ENCODE measurements at regions not wholly inside any gene's neighbourhood (a gene's known extent, or its start where the extent isn't known, plus 50 kb on each side); places are given as distances from the start of the nearest gene placed in this dataset.

DNA sequence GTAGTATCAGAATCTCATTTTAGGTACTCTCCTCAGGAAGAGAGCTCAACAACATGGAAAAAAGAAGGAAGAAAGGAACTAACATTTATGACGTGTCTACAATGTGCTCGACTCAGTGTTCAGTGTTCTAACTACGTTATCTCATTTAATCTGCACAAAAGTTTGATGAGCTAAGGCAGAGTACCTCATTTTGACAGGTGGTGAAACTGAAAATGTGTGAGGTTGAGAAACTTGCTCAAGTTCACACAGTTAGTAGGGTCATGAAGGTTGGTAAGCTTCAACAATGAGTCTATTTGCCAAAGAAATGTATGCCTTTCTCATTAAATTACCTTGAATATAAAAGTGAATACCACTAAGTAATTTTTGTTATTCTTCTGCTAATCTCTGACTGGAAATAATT is 165.1 kb downstream of the CAAP1 start:
- Mint-ChIP-seq H3K36me3 (ENCODE audit: insufficient read depth, unreplicated experiment) (no peaks in the 10 kb centered on the region), H3K27me3 (ENCODE audit: insufficient read depth, unreplicated experiment) (peaks cover 29% of the 10 kb centered on the region), H3K4me1 (ENCODE audit: insufficient read depth, unreplicated experiment) (no peaks in the 10 kb centered on the region), H3K9me3 (ENCODE audit: unreplicated experiment) (peaks cover 2% of the 10 kb centered on the region), H3K4me3 (ENCODE audit: unreplicated experiment) (no peak overlapping the region), H3K27ac (ENCODE audit: low read depth, unreplicated experiment) (no peak overlapping the region)
- ChIA-PET POLR2A (interaction anchor here (0.7 kb wide), 1 partner anchor 75 kb away, joined by 3 read pairs; no protein-coding TSS in a partner anchor), CTCF (no interaction called here)
- intact Hi-C loops (cut with micrococcal nuclease) = no loop called here
- TF ChIP-seq, protein P1, sequence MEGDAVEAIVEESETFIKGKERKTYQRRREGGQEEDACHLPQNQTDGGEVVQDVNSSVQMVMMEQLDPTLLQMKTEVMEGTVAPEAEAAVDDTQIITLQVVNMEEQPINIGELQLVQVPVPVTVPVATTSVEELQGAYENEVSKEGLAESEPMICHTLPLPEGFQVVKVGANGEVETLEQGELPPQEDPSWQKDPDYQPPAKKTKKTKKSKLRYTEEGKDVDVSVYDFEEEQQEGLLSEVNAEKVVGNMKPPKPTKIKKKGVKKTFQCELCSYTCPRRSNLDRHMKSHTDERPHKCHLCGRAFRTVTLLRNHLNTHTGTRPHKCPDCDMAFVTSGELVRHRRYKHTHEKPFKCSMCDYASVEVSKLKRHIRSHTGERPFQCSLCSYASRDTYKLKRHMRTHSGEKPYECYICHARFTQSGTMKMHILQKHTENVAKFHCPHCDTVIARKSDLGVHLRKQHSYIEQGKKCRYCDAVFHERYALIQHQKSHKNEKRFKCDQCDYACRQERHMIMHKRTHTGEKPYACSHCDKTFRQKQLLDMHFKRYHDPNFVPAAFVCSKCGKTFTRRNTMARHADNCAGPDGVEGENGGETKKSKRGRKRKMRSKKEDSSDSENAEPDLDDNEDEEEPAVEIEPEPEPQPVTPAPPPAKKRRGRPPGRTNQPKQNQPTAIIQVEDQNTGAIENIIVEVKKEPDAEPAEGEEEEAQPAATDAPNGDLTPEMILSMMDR (IDR thresholded peaks at IDR 0.05; ENCODE audit: unreplicated experiment) = no peak
- no TSS peak for BruUV-seq (replicated peaks)
- no peak for DNase-seq (ENCODE audit: unreplicated experiment)

DNA sequence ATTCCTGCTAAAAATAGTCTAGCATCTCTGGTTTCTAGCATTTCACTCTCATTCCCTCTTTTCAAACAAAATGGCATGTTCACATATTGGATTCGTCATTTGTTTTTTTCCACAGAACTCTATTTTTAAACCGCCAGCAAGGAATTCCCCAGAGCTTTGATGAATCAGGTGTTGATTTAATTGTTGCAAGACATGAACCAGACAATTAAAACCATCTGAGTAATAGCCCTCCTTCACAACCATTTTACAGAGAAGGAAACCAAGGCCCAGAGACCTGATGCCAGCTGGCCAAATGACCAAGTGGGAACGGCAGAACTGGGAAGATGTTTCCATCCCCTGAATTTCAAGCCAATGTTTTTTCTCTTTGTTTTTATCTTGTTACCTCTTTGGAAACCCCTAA is 167.0 kb downstream of the CAAP1 start:
- H3K4me1 Mint-ChIP-seq (ENCODE audit: insufficient read depth, unreplicated experiment) = no peaks in the 10 kb centered on the region
- H3K27ac Mint-ChIP-seq (ENCODE audit: low read depth, unreplicated experiment) = no peak overlapping the region
- ChIA-PET POLR2A (no interaction called here), CTCF (no interaction called here)
- H3K36me3 Mint-ChIP-seq (ENCODE audit: insufficient read depth, unreplicated experiment) = peaks cover 6% of the 10 kb centered on the region
- peaks cover 46% of the 10 kb centered on the region for H3K27me3 Mint-ChIP-seq (ENCODE audit: insufficient read depth, unreplicated experiment)
- TF ChIP-seq, protein P1 (IDR thresholded peaks at IDR 0.05; ENCODE audit: unreplicated experiment) = no peak
- peak; percentile 42 for DNase-seq (ENCODE audit: unreplicated experiment)
- H3K4me3 Mint-ChIP-seq (ENCODE audit: unreplicated experiment) = no peak overlapping the region
- intact Hi-C loops (cut with micrococcal nuclease) = no loop called here
- no peaks in the 10 kb centered on the region for H3K9me3 Mint-ChIP-seq (ENCODE audit: unreplicated experiment)
- BruUV-seq (replicated peaks) = no TSS peak

DNA sequence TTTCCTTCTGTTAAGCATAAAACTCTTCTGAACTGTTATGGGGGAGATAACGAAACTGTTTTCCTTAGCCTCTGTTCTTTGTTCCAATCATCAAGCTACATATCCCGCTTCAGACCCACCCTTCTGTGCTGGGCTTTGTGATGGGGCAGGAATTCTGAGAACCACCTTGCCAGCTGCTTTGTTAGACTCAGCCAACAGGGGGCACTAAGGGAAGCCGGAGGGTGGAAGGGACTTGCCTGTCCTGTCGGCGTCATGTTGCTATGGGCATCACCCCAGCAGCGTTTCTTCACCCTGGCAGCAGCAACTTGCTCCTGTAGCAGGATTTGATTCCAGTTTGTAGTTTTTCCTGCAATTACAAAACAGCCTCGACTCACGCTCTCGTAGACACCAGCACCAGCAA is 169.1 kb downstream of the CAAP1 start:
- no peak overlapping the region for H3K27ac Mint-ChIP-seq (ENCODE audit: low read depth, unreplicated experiment)
- TF ChIP-seq, protein P1 (IDR thresholded peaks at IDR 0.05; ENCODE audit: unreplicated experiment) = peak; percentile 48
- H3K27me3 Mint-ChIP-seq (ENCODE audit: insufficient read depth, unreplicated experiment) = peaks cover 64% of the 10 kb centered on the region
- H3K36me3 Mint-ChIP-seq (ENCODE audit: insufficient read depth, unreplicated experiment) = peaks cover 7% of the 10 kb centered on the region
- DNase-seq (ENCODE audit: unreplicated experiment) = peak; percentile 72
- no TSS peak for BruUV-seq (replicated peaks)
- POLR2A ChIA-PET = no interaction called here
- CTCF ChIA-PET = interaction anchor here (0.5 to 1.4 kb wide), 5 partner anchors 12 to 251 kb away, joined by 3 to 4 read pairs (median 3); no protein-coding TSS in a partner anchor
- H3K4me3 Mint-ChIP-seq (ENCODE audit: unreplicated experiment) = peak overlapping the region; percentile 50
- intact Hi-C loops (cut with micrococcal nuclease) = no loop called here
- no peaks in the 10 kb centered on the region for H3K4me1 Mint-ChIP-seq (ENCODE audit: insufficient read depth, unreplicated experiment)
- no peaks in the 10 kb centered on the region for H3K9me3 Mint-ChIP-seq (ENCODE audit: unreplicated experiment)

DNA sequence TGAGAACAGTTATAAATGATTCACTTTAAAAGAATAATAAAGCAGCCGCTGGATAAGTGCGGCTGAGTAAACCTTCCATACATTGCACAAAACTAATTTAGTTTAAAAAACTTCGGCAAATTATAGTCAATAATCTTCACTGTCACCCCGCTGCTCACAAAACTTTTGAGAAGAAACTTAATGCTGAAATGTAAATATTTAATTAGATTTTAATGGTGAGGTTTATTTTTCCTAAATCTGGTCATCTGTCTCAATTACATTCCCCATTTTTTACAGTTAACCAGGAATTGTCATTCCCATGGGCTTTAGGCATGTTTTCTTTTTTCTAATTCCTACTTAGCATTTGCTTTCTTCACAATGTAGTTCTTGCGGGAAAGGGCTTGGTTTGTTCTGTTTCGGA is 169.8 kb downstream of the CAAP1 start:
- ChIA-PET POLR2A (no interaction called here), CTCF (interaction anchor here (0.5 to 1.0 kb wide), 2 partner anchors 13 to 193 kb away, joined by 3 read pairs; no protein-coding TSS in a partner anchor)
- Mint-ChIP-seq H3K36me3 (ENCODE audit: insufficient read depth, unreplicated experiment) (peaks cover 7% of the 10 kb centered on the region), H3K4me3 (ENCODE audit: unreplicated experiment) (no peak overlapping the region), H3K27ac (ENCODE audit: low read depth, unreplicated experiment) (no peak overlapping the region), H3K27me3 (ENCODE audit: insufficient read depth, unreplicated experiment) (peaks cover 66% of the 10 kb centered on the region), H3K4me1 (ENCODE audit: insufficient read depth, unreplicated experiment) (no peaks in the 10 kb centered on the region), H3K9me3 (ENCODE audit: unreplicated experiment) (no peaks in the 10 kb centered on the region)
- no TSS peak for BruUV-seq (replicated peaks)
- DNase-seq (ENCODE audit: unreplicated experiment) = no peak
- TF ChIP-seq, protein P1 (IDR thresholded peaks at IDR 0.05; ENCODE audit: unreplicated experiment) = no peak
- intact Hi-C loops (cut with micrococcal nuclease) = no loop called here

Data from MCF 10A (cell line).